CD4-positive, alpha-beta T cell treated with Interleukin-15 for 4 hours (primary cell): ENCODE measurements at regions not wholly inside any gene's neighbourhood (a gene's known extent, or its start where the extent isn't known, plus 50 kb on each side); places are given as distances from the start of the nearest gene placed in this dataset.

Experiments
- DNase-seq: peaks from one replicate; pipeline ENCODE4 v3.0.0-alpha.2; 2020; ENCODE audit warnings: low spot score

DNA sequence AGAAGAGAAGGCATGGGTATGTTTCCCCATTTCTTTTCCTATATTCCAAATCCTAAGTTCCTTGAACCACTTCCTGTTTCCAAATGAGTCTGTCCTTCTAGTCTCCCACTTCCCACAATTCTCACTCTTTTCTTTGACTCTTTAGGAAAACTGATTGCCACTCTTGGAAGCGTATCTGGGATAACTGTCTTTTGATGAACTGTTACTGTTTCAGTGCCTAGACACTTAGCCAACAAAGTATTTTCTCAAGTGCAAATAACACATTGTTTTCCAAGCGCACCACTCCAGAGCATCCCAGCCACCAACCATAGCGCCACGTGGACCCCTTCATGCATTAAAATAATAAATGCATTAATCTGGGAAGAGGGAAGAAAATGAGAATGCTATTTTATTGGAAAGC is 342.8 kb downstream of the MTX2 start:
- no peak for DNase-seq

DNA sequence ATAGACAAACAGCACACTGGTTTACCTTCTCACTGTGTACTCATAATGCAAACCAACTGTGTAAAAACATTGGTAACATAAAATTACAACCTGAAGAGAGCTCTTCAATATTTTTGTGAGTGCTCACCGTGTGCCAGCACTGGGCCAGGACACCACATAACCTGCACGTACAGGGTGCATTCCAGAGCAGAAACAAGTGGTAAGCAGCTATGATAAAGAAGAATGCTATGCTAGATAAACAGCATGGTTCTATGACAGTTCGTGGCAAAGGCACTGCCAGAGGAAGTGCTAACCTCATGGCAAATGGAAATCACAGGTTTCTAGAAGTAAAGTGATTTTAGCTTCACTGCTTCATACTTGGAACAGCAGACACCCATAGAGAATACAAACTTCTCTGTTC is 343.5 kb downstream of the MTX2 start:
- no peak for DNase-seq

DNA sequence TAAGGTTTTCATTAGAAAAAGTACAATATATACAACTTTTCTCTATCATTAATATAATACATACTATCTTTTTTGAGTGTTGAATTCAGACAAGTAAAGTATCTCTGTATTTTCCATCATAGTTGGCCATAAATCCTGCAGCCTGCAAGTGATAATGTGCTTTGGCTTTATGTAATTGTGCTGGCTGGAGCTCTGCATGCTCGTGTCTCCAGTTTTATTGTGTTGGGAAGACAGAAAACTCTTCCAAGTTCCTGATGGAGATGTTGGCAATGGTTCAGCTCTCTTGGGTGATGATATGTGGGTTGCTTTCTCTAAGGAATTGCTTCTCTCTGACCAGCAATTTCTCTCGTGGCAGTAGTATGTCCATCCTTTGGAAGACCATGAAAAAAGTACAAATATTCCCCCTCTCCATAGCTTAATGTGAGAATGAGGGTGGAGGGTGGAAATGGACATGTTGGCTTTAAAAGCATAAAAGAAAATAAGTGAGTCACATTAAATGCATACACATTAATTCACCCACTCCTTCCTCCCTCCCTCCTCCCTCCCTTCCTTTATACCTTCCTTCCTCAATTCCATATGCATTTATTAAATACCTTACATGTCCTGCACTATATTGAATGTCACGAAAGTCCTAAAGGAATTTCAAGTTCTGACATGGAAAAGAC is 344.2 kb downstream of the MTX2 start:
- DNase-seq = no peak

DNA sequence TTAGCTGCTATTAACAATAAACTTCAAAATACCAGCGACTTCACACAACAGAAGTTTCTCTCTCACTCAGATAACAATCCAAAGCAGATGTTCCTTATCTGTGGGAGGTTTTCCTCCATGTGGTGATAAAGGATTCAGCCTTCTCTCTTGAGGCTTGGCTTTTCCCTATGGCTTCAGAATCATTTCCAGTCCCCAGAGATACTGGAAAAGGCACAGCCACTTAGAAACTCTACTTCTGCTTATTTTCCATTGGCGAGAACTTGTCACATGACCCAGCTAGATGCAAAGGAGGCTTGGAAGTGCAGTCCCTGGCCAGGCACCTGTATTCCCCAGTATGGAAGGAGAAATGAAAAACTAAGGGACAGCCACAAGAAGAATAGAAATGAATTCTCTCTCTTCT is 344.8 kb downstream of the MTX2 start:
- no peak for DNase-seq

DNA sequence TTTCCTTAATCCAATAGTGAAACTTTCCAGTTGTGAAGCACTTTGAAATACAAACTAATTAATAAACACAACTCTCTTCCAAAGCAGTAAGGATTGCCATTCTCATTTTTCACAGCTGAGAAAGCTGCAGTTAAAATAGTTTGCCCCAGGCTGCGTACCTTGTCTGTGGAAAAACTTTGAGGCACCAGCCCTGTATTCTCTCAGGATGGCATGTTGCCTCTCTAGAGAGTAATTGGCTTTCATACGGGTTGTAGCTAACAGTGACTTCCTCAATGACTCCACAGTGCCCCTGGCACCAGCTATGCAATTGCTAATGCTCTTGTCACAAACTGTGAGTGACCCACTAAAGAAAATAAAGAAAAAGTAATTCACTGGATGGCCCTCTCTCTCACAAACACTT is 345.7 kb downstream of the MTX2 start:
- DNase-seq = no peak

DNA sequence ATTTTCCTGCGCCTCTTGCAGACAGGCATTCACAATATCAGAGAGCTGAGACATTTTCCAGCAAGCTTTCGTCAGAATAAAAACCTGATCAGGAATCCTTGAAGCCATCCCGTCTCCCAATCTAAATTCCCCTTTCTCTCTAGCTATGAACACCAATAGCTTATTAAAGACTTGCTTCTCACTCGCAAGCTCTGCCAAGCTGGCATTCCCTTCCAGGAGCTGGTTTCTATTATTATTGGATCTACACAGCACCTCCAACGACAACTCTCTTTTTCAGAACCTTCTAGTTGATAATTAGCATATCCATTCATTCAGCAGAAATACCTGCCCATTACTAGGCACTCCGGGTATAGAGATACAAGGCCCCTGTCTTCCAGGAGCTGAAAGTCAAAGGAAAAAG is 350.3 kb downstream of the MTX2 start:
- no peak for DNase-seq

DNA sequence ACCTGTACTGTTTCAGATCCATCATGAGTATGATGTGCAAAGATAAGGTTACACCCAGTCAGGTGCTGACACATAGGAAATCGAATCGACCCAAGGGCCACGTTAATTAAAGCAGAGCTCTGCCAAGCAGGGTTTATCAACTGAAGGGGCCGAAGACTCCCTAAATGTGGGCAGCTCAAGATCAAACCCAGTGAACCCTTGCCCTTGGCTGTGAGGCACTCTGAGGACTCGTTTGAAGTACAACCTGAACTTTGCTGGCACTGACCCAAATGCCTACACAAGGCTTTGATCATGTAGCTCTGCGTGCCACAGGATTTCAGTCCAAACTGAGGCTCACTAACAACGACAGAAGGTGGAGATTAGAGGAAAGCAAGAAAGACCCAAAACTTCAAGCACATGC is 352.1 kb downstream of the MTX2 start:
- DNase-seq = no peak

DNA sequence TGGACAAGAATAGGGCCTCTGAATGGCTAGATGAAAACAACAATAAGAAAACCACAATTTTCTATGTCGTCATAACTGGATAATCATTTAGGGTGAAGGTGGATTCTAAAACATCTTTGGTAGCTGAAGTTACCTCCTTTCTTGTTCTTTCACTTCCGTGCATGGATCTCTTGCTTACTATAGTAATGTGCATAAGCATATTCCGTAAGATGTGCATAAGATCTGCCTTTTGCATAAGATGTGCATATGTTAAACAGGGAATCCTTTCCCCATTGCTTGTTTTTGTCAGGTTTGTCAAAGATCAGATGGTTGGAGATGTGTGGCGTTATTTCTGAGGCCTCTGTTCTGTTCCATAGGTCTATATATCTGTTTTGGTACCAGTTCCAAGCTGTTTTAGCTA is 353.6 kb downstream of the MTX2 start:
- no peak for DNase-seq

DNA sequence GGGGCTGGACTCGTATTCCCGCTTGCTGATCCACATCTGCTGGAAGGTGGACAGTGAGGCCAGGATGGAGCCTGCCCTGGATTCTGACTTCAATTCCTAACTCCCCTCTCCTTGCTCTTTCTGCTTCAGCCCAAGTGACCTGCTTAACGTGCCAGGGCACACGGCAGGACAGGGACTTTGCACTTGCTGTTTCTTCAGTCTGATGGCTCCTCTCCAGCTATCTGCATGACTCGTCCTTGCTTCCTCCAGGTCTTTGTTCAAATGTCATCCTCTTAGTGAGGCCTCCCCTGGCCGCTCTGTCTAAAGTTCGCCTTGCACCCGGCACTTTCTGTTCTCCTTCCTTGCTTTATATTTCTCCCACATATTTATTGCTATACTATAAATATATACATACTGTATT is 357.6 kb downstream of the MTX2 start:
- DNase-seq = no peak

DNA sequence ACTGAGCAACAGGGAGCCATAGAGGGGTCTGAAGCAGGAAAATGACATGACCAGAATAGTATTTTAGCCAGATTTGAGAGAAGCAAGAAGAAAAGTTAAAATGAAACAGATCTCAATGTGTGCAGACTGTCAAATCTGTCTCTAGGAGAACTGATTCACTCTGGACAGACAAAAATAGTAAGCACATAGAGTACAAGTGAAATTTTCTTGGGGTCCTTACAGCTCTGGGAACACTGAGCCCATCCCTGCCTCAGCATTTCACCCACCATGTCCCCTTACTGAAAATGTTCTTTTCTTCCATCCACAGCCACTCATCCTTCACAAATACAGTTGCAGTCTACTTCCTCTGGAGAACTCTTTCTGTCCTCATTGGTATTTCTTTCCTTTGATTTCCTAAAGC is 359.2 kb downstream of the MTX2 start:
- DNase-seq = no peak

DNA sequence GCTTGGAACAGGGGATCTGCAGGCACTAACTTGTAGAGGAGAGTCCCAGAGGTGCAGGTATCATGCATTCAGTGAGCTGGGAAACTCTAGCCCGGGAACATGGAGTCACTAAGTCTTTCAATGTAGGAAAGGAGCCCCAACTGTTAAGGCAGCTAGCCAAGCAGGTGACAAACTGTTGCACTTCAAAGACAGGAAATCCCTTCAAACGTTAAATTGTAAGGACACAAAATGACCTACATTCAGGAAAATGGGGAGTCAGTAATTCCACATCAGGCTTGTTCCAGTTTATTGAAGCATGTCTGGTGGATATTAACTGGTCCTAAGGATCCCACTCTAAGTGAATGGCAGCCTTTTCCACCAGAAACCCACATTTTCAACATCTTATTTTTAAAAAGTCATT is 364.5 kb downstream of the MTX2 start:
- DNase-seq = no peak

DNA sequence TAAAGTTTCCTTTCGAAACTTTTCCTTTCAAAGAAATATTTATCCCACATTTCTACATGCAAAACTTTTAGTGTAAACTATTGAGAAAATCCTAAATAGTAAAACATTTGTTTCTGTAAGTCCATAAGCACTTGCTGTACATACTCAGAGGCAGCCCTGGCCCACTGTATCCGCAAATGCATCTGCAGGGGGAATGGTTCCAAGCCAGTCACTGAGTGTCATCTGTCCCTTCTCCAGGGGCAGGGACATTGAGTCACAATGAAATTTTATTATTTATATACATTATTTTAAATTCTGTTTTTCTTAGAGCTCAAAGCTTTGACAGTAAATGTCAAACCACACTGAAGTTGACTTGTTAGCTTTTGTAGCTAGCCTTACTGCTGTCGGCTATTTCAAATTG is 367.2 kb downstream of the MTX2 start:
- no peak for DNase-seq

DNA sequence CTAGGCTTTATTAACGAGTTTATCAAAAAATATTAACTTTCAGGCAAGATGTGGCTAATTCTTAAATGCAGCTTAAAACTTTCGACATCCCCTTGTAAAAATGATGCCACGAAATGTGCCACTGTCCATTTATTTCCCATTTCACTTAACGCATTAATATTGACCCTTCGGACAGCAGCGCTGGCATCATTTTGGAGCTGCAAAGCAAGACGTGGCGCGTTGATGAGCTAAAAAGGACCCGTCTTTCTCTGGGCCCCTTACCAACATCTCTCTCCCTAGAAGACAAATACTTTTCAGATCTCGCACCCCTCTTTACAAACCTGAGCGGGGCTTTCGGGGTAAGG is 367.9 kb downstream of the MTX2 start:
- DNase-seq = no peak

DNA sequence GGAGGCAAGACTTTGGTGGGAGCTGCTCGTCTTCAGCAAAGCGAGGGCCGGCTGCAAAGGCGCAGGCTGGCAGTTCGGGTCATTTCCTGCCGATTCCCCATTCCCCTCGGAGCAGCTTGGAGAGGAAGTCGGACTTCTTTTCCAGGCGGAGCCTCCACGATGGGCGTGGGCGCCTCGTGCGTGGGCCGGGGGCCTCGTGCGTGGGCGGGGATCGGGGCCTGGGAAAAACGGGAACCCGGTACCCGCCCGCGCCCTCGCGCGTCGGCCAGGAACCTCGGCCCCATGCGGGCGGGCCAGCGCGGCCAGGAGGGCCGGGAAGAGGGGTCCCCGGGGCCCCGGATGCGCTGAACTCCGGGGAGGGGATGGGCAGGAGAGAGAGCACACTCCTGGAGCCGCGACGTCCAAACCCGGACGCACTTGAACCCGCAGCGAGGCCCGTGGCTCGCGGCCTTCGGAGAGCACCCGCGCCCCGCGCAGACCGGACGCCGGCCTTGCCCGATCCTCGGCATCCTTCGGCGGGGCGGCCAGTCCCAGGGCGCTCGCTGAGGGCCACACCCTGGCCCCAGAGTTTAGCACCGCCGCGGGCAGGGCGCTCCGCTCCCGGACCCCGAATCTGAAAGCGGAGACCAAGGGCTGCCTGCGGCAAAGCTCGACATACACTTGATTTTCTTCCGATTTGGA is 368.4 kb downstream of the MTX2 start:
- DNase-seq = no peak

DNA sequence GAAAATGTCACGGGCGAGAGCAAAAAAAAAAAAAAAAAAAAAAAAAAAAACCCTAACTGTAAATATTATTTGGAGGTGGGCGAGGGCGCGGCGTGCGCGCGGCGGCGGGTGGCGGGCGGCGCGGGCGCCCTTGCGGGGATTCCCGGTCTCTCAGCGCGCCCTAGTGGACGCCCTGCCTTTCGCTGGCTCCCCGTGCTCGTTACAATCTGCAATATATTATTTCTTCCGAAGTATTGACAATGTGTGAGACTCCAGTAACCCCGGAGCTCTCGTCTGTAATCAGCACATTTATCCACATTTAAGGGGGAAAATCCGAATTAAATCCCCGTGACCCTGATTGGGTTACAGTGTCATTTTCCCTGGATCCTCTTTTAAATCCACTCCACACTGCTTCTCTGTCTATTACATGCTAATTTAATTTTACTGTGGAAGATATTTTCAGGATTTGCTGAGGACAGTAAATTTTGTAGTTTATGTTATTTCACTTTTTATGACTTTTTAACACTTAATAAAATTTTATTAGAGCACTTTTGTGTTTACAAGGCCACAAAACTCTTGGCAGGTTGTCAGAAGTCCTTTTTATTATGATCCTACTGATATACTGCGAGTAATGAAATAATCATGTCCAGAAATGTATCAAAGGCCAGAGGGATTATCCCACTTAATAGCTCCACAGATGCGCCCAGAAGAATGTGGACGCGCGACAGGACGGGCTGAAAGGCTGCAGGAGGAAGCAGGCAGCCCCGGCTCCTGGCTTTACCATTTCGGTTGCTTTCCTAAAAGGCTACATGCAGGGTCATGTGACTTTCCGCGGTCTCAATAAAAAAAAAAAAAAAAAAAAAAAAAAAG is 369.1 kb downstream of the MTX2 start:
- DNase-seq = peak; percentile 36

DNA sequence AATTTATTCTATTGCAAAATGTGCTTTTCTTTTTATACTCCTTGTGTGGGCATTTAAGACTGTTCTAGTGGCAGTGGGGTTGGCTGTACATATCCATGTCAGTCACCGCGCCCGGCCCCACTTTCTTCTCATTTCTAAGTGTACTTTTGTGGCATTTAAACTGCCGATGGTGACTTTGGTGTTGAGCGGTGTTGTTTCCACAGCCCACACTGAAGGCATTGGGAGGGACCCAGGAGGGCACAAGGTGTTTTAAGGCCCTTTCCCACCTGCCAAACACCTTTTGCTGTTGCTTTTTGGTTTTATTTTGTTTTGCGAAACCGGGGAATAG is 369.7 kb downstream of the MTX2 start:
- DNase-seq = no peak

DNA sequence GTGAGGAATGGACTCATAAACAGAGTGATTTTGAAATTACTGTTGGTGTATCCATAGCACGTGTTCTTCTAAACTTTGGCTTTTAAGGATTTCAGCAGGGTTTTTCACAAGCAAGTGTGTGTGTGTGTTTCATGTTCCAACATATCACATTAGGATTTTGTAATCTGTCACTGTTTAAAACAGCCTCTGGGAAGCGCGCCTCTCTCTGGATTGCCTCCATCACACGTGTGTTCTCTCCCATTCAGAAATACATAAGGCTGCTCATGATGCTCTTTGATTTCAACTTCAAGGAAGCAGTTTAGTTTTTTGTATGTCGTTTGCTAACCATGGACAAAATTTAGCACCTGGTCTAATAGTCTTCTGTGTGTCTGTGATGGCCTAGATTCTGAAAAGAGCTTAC is 370.4 kb downstream of the MTX2 start:
- no peak for DNase-seq

DNA sequence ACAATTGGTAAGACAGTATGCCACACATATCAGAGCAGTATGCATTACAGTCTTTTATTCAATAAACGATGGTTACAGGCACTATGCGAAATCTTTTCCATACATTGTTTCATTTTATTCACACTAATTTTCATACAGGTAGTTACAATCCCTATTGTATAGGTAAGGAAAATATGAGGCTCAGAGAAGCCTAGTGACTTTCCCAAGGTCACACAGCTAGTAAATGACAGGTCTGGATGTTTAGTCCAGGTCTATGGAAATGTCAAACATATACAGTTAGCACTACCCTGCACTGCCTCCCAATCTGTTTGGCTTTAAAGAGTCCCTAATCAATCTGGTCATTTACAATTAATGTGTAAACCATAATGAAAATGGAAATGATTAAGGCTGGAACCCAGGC is 372.2 kb downstream of the MTX2 start:
- no peak for DNase-seq

DNA sequence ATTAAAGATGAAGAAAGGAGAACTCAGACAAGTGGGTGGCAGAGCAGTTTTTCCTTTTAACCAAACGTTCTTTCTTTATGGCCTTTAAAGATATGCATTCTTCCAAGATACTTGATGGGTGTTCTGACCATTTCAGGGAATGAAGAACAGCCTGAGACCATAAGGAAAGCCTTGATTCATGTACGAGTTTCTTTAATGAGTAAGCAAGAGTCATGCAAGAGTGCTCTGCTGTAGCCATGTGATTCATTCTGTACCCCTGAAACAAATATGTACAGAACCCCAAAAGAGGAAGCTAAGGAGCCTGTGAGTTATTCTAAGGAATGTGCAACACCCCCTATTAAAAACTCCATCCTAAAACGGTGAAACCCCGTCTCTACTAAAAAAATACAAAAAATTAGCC is 372.8 kb downstream of the MTX2 start:
- DNase-seq = no peak

DNA sequence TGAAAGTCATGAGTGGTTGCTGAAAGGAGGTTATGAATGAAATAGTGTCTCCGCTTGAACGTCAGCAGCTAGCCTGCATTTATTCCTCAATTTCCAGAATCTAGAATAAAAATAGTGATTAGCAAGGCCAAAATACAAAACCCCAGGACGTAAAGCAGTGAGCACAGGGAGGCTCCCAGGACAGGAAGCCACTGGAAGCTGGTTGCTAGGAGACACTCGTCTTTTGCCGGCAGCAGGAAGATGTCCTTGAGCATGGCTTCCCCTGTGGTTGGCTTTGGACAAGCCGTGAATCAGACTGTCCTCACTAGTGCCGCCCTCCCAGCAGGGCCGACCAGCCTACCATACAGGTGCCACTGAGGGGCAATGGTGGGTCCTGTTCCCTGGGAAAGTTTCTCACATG is 374.4 kb downstream of the MTX2 start:
- DNase-seq = no peak

DNA sequence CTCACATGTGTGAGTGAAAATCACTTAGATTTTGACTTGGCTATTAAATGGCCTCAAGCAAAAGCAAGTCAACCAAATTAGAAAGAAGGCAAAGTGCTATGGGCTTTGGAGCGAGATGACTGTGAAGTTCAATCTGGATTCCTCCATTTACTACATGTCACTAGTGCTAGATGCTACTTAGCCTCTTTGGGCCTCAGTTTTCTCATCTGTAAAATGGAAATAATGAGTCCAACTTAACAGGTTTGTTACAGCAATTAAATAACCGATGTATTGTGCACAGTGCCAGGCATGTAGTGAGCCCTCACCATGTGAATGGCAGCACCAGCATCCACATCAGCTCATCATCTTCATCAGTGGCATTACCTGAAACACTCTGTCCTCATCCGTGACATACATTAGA is 376.3 kb downstream of the MTX2 start:
- DNase-seq = no peak

DNA sequence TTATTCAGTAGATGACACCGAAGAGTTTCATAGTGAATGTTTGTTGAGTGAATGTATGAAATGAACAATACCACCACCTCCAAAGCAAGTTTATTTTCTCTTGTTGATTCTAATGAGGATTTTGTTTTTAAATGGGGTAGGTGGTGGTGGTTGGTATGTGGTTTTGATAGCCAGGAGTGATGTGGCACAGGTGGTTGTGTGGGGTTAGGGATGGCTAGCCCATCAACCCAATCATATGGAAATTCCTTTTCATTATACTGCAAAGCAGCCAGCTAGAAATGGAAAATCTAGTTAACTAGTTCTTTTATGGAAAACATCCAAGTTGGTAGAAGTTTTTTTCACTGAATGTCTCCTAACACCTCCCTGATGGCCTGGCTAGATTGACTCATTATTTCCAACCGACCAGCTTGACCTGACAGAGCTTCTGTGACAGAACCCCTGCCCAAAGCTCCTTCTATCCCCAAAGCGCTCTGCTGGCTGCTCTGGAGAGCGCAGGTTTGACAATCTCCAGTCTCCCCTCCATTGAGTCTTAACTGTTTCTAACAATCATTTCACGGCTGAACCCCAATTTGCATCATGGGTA is 376.9 kb downstream of the MTX2 start:
- no peak for DNase-seq
